Activated CD4-positive, alpha-beta T cell treated with anti-CD3 and anti-CD28 coated beads, Interleukin-2, amount 50 U/mL, for 24 hours (primary cell): ENCODE measurements at regions not wholly inside any gene's neighbourhood (a gene's known extent, or its start where the extent isn't known, plus 50 kb on each side); places are given as distances from the start of the nearest gene placed in this dataset.
A peak's percentile ranks its signal among the peaks of the same experiment; 100 is the strongest.

Experiments
- DNase-seq, 2 donors: peaks; one replicate each; pipeline ENCODE4 v3.0.0-alpha.2; 2020; ENCODE audit warnings: low read depth in 1 of 2, low spot score in 1 of 2

DNA sequence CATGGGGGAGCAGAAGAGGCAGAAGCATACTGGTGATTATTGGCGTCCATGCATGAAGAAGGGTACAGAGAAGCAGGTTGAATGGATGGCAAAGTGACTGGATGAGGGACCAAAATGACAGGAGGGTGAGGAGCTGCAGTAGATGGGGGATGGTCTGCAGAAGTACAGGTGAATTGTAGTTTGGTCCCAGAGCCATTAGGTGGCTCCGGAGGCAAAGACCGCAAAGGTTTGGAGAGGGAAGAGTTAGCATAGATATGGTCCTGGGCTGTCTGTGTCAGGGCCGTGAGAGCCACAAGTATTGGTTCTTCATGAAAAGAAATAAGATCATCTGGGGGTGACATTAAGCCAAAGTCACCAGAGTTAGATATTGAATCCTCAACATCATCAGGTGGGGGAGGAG, 59.0 kb upstream of the ZNF726 start:
- no peak for DNase-seq

DNA sequence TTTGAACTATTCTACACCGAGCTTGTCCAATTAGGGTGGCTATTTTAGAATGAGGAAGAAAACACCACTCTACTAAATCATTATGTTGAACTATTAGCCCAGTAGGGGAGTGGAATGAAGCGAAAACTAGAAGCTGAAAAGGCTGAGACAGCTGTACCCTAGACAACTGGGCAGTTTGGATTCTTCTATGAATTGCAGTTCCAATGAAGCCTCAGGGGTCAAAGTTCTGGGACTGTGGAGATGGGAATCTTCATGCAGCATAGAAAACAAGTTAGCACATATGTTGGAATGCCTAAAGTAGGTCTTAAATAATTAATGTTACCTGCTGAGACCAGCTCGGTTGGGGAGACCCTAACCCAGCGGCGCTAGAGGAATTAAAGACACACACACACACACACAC, 62.7 kb upstream of the ZNF726 start:
- no peak for DNase-seq

DNA sequence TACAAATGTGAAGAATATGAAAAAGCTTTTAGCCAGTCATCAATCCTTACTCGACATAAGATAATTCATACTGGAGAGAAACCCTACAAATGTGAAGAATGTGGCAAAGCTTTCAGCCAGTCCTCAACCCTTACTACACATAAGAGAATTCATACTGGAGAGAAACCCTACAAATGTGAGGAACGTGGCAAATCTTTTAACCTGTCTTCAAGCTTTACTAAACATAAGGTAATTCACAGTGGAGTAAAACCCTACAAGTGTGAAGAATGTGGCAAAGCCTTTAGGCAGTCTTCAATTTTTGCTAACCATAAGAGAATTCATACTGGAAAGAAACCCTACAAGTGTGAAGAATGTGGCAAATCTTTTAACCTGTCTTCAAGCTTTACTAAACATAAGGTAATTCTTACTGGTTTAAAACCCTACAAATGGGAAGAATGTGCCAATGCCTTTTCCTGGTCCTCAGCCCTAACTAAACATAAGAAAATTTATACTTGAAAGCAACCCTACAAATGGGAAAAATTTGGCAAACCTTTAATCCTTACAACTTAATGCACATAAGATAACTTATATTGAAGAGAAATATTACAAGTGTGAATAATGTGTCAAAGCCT, 74.1 kb upstream of the ZNF681 start:
- DNase-seq, result no peak

DNA sequence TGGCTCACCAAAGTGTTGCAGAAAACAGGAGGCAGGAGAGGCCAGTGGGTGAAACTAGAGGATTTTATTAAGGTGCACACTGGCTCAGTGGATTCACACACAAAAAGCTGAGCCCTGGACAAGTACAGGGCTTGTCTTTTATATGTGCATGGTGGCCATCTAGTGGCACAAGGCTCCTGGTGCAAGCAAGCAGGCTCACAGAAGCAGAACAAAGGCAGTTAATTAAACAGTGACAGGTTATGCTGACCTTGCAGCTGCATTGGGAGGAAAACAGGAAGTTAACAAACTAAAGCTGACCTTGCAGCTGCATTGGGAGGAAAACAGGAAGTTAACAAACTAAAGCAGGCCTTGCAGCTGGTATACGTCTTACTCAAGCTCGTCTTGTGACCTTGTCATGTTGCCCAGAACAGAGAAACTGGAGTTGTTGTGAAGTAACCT, 65.3 kb upstream of the ZNF681 start:
- no peak for DNase-seq

DNA sequence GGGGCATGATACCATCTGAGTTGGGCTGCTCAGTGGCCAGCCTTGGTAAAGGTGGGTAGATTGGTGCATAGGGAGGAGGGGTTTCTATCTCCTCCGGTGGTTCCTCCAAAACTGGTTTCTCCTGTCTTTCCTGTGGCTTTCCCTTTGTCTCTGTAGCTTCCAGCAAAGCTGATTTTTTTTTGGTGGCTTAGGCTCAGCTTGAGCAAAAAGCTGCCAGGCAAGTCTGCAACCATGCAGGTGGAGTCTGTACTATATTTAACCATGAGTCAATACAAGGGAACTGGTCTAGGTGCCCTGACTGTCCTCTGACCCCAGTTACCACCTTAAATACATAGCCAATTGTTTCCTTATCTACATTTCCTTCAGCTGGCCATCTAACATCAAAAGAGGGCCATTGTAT, 64.0 kb upstream of the ZNF681 start:
- no peak for DNase-seq

DNA sequence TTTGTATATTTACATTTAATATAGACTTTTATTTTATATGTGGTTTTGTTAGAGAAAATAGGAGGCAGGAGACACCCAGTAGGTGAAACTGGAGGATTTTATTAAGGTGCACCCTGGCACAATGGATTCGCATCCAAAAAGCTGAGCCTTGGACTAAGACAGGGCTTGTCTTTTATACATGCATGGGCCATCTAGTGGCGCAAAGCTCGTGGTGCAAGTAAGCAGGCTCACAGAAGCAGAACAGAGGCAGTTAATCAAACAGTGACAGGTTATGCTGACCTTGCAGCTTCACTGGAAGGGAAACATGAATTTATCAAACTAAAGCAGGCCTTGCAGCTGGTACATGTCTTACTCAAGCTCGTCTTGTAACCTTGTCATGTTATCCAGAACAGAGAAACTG, 58.8 kb upstream of the ZNF681 start:
- peak in 1 of 2 donors; percentile 5 for DNase-seq

DNA sequence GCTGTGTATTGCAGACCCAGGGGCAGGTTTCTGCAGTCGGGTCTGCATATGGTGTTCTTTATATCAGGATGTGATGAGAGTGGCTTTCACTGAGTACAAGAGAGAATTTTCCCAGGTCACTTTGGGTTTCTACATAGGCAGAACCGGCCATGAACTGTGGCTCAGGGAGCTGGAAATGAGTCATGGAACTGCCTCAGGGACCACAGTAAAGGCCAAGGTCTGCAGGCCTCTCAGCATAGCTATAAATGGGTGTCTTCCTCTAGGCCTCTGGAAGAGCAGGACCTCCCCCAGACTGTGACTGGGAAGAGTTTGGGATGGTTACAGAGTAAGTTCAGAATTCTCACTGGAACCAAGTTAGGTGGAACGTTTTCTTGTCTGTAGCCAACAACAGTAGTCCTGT, 51.8 kb upstream of the ZNF681 start:
- no peak for DNase-seq
